GM13977 (cell line): ENCODE measurements at regions not wholly inside any gene's neighbourhood (a gene's known extent, or its start where the extent isn't known, plus 50 kb on each side); places are given as distances from the start of the nearest gene placed in this dataset.

ENCODE experiments used
- DNase-seq: peaks from one replicate; pipeline ENCODE4 v3.0.0; 2012; ENCODE audit warnings: low spot score
- in situ Hi-C: fragments of 300-500 bp; cut with MboI; formaldehyde crosslinking; loops from one replicate; pipeline ENCODE4 v1.12.0; 2022; ENCODE audit warnings: low sequenced_read_pairs, low pct_unique_long_range_greater_than_20kb, mixed read lengths, inconsistent platforms; ENCODE audit not compliant: unreplicated experiment
- TF ChIP-seq, protein P1 (sequence below): IDR thresholded peaks from 2 replicates; pipeline ENCODE4 v1.5.1; 2012; ENCODE audit warnings: mild to moderate bottlenecking, control low read depth; ENCODE audit not compliant: insufficient read depth; ENCODE audit errors: extremely low read depth, missing control alignments

DNA sequence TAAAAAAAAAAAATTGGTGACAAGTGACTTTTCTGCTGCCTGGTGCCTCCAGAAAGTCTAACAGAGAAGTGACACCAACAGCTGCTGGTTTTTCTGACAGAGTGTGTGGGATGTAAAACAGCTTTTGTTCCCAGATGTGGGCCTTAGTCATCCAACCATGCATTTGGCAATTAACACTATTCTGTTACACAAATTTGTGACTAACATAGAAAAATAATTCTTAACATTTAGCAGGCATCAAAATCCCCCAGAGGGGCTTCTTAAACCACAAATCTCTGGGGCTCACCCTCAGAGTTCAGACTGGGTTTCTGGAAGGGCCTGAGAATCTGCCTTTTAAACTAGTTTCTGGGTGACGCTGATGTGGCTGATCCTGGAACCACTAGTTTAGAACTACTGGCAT is 100.5 kb upstream of the PCDH7 start:
- DNase-seq, result peak; percentile 12
- in situ Hi-C loops, result no loop called here
- TF ChIP-seq, protein P1, sequence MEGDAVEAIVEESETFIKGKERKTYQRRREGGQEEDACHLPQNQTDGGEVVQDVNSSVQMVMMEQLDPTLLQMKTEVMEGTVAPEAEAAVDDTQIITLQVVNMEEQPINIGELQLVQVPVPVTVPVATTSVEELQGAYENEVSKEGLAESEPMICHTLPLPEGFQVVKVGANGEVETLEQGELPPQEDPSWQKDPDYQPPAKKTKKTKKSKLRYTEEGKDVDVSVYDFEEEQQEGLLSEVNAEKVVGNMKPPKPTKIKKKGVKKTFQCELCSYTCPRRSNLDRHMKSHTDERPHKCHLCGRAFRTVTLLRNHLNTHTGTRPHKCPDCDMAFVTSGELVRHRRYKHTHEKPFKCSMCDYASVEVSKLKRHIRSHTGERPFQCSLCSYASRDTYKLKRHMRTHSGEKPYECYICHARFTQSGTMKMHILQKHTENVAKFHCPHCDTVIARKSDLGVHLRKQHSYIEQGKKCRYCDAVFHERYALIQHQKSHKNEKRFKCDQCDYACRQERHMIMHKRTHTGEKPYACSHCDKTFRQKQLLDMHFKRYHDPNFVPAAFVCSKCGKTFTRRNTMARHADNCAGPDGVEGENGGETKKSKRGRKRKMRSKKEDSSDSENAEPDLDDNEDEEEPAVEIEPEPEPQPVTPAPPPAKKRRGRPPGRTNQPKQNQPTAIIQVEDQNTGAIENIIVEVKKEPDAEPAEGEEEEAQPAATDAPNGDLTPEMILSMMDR, result no peak

DNA sequence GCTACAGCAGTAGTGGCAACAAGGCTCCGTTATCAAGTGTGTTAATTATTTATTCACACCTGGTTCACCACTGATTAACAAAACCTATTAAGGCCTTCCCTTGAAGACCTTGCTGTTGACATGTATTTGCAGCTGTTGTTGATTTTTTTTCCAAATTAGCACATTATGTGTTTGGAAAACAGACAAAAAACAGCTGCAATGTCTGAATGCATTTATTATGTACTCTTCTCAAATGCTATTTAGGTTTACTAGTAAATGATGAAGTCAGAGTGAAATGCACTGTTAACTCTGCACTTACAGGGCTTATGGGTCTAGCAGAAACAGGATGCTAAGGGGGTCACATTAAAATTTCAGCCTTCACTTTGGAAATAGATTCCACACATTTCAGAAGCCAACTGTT is 99.5 kb upstream of the PCDH7 start:
- in situ Hi-C loops, result no loop called here

DNA sequence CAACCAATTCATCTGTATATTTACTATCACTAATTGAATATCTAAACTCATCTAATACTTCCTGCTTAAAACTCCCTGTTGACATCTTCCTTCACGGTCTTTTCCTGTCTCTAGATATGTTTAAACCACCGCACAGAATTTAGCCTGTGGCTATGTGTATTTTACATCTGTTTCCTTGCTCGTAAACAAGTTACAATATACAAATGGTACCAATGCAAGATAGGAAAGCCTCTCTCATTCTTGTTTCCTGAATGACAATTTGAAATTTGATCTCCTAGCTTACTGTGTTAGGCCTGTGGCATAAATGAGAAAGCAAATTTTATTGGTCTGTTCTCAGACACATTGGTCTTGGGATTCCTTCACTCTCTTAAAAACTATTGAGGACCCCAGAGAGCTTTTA is 89.7 kb upstream of the PCDH7 start:
- DNase-seq, result no peak
- TF ChIP-seq, protein P1, result no peak
- in situ Hi-C loops, result no loop called here

More for the DNA sequence above, 99.5 kb upstream of the PCDH7 start:
- TF ChIP-seq, protein P1, result no peak
- DNase-seq, result no peak

DNA sequence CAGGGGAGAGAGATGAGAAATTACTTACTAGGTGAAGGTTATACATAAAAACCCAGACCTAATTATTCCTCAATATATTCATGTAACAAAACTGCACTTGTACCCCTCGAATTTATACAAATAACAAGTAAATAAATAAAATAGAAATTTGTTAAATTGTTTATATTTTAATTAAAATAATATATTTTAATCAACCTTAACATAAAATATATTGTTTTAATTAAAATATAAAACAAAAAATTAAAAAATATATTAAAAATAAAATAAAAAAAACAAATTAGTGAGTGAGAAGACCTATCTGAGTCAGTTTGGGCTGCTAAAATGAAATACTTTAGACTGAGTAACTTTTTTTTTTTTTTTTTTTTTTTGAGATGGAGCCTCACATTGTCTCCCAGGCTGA is 87.4 kb upstream of the PCDH7 start:
- no peak for DNase-seq
- in situ Hi-C loops, result no loop called here
- TF ChIP-seq, protein P1, result no peak

DNA sequence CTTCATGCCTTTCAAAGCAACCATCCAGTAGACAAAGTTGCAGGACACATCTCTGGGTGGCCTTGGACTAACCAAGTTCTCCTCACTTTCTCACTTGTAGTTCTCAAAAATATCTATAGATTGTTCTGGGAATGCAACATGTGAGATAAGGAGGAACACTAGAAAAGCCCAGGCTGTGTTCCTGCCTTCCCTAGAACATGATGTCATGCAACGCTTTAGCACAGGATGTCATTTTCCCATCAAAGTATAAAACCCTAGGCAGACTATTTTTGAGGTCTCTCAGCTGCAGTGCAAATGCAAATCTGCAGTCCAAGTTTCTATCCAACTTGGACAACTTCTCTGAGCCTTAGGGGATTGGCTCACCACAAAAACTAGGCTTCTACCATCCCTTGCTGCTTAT is 78.8 kb upstream of the PCDH7 start:
- TF ChIP-seq, protein P1, result no peak
- no peak for DNase-seq
- in situ Hi-C loops, result no loop called here

DNA sequence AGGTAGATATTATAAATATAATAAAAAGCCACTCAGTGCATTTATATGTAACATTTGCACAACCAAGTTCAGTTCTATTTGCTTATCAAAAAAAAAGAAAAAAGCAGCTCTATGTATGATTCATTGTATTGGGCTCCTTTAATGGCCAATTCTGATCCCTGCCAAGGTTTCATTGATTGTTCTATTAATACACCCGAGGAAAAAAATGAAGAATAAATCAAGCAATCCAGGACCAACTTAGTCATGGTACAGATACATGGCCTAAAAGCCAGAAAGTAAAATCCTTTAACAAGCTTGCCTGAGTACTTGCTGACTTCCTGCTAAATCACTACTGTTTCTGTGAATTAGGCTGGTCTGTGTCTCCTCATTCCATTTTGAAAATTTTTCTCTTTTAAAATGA is 77.6 kb upstream of the PCDH7 start:
- no peak for DNase-seq
- in situ Hi-C loops, result no loop called here
- TF ChIP-seq, protein P1, result no peak

DNA sequence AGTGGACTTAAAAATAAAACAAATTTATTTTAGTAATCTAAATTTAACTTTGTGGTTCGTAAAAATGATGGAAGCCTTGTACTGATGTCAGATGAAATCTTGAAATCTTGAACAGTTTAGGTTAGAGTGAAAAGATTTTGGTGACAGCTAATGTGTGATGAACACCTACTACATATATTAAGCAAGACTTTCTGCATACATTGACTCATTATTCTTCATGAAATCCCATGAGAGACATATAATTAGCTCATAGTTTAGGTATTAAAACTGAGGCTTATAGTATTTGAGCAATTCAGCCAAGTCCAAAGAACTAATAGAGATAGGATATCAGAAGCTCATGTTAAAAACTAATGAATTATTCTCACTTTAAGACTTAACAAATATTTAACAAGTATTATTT is 66.9 kb upstream of the PCDH7 start:
- DNase-seq, result no peak
- TF ChIP-seq, protein P1, result no peak
- in situ Hi-C loops, result no loop called here
